ENCODE measurements at regions not wholly inside any gene's neighbourhood (a gene's known extent, or its start where the extent isn't known, plus 50 kb on each side); places are given as distances from the start of the nearest gene placed in this dataset.

- TF ChIP-seq ZBTB33 (IDR thresholded peaks at IDR 0.05; ENCODE audit: extremely low read depth, insufficient replicate concordance, low read length): no peak
- TF ChIP-seq SIN3A (IDR thresholded peaks at IDR 0.05; ENCODE audit: low read depth): no peak
Measured at GRCh38 chr12:67520606-67521005, 127.9 kb upstream of the DYRK2 start (continued).

DNA sequence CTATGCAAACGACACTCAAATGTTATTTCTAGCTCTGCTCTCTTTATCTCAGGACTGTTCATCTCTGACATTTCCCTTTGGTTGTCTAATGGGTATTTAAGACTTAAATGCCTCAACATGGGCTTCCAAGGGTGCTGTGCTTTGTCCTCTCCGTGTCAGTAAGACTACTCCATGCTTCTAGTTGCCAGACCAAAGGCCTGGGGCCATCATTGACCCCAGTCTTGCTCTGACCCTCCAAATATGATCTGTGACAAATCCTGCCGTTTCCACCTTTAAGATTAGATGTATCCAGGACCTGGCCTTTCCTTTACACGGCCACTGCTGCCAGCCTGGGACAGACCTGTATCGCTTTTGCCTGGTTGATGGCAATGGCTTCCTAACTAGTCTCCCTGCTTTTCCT, 126.3 kb upstream of the DYRK2 start:
- ChIA-PET POLR2A (no interaction called here), RAD21 (ENCODE audit: low non-redundant PET in 1 of 2, low total read pairs in 2 of 2, uncharacterized antibody in 2 of 2, unreplicated experiment in 2 of 2) (no interaction called here), CTCF (no interaction called here)
- ATAC-seq (no peak), DNase-seq (ENCODE audit: low read depth, low spot score) (no peak)
- Histone ChIP-seq H4K20me1 (ENCODE audit: insufficient read depth) (no peaks in the 10 kb centered on the region), H3K9me3 (ENCODE audit: control insufficient read depth in 1 of 2, insufficient read depth in 1 of 2, low read depth in 1 of 2, low read length in 2 of 2) (no peaks in the 10 kb centered on the region), H3K4me3 (replicated peaks in 1 of 2; ENCODE audit: low read depth in 1 of 2, low read length in 2 of 2) (no peak overlapping the region), H3K4me1 (ENCODE audit: control insufficient read depth in 1 of 2, insufficient read depth in 2 of 2, low read length in 2 of 2) (peaks cover 2 to 4% of the 10 kb centered on the region in 2 experiments), H3K27ac (ENCODE audit: low read depth, low read length) (no peak overlapping the region), H3K27me3 (ENCODE audit: insufficient read depth, low read length) (no peaks in the 10 kb centered on the region), H3K79me2 (ENCODE audit: insufficient read depth, low read length) (no peaks in the 10 kb centered on the region), H3K36me3 (ENCODE audit: control insufficient read depth in 1 of 2, insufficient read depth in 2 of 2, low read length in 2 of 2) (no peaks in the 10 kb centered on the region), H3K4me2 (ENCODE audit: low read length) (no peak overlapping the region), H2AFZ (ENCODE audit: low read depth, low read length, poor library complexity, severe bottlenecking) (no peak overlapping the region), H3K9me2 (ENCODE audit: insufficient read depth) (no peaks in the 10 kb centered on the region), H3K9ac (ENCODE audit: low read length) (no peak overlapping the region)
- intact Hi-C loops (cut with micrococcal nuclease): no loop called here
- no TSS peak for BruUV-seq (replicated peaks)
- TF ChIP-seq, protein P1, sequence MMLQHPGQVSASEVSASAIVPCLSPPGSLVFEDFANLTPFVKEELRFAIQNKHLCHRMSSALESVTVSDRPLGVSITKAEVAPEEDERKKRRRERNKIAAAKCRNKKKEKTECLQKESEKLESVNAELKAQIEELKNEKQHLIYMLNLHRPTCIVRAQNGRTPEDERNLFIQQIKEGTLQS (IDR thresholded peaks at IDR 0.05): no peak
- TF ChIP-seq TCF7L2 (IDR thresholded peaks at IDR 0.05; ENCODE audit: borderline replicate concordance, extremely low read depth, insufficient read depth, insufficient read length) (no peak), RAD21 (IDR thresholded peaks at IDR 0.05; ENCODE audit: low read depth) (no peak), CBX3 (IDR thresholded peaks at IDR 0.05; ENCODE audit: low read depth) (no peak), MAX (IDR thresholded peaks at IDR 0.05) (no peak), FOSL1 (IDR thresholded peaks at IDR 0.05; ENCODE audit: low read depth) (no peak), CTCF (IDR thresholded peaks at IDR 0.05 in 2 of 3, conservative IDR thresholded peaks at IDR 0.05 in 1 of 3; ENCODE audit: borderline replicate concordance in 1 of 3, insufficient read depth in 1 of 3, low read depth in 2 of 3, low read length in 2 of 3) (no peak), REST (IDR thresholded peaks at IDR 0.05; ENCODE audit: low read depth) (no peak), ZNF274 (IDR thresholded peaks at IDR 0.05; ENCODE audit: low read depth, low read length) (no peak), SP1 (IDR thresholded peaks at IDR 0.05; ENCODE audit: low read depth) (no peak), SRF (IDR thresholded peaks at IDR 0.05; ENCODE audit: low read depth) (no peak), SIN3A (IDR thresholded peaks at IDR 0.05; ENCODE audit: low read depth) (no peak), ZFX (IDR thresholded peaks at IDR 0.05) (no peak)
